Activated T-cell treated with anti-CD3 and anti-CD28 coated beads, Interleukin-2, amount 50 U/mL, for 24 hours (primary cell): ENCODE measurements at regions not wholly inside any gene's neighbourhood (a gene's known extent, or its start where the extent isn't known, plus 50 kb on each side); places are given as distances from the start of the nearest gene placed in this dataset.
"Not testable (repeated sequence)": the region's sequence is repeated elsewhere in the genome, so short reads cannot be mapped to it uniquely, and the experiment has no call there.

Source experiments
- DNase-seq: peaks from one replicate; pipeline ENCODE4 v3.0.0-alpha.2; 2020
- H3K27ac Mint-ChIP-seq: 2 replicates; pipeline ENCODE4 v1.8.0; 2020; ENCODE audit warnings: mild to moderate bottlenecking, mixed read lengths
- H3K27me3 Mint-ChIP-seq: 2 replicates; pipeline ENCODE4 v1.8.0; 2020; ENCODE audit warnings: mixed read lengths
- H3K36me3 Mint-ChIP-seq: 2 replicates; pipeline ENCODE4 v1.8.0; 2020; ENCODE audit warnings: low read depth, mixed read lengths
- H3K4me1 Mint-ChIP-seq: 2 replicates; pipeline ENCODE4 v1.8.0; 2020; ENCODE audit warnings: low read depth, mixed read lengths
- H3K4me3 Mint-ChIP-seq: 2 replicates; pipeline ENCODE4 v1.8.0; 2020; ENCODE audit warnings: mild to moderate bottlenecking, moderate library complexity, mixed read lengths
- H3K9me3 Mint-ChIP-seq: 2 replicates; pipeline ENCODE4 v1.8.0; 2020; ENCODE audit warnings: mixed read lengths

DNA sequence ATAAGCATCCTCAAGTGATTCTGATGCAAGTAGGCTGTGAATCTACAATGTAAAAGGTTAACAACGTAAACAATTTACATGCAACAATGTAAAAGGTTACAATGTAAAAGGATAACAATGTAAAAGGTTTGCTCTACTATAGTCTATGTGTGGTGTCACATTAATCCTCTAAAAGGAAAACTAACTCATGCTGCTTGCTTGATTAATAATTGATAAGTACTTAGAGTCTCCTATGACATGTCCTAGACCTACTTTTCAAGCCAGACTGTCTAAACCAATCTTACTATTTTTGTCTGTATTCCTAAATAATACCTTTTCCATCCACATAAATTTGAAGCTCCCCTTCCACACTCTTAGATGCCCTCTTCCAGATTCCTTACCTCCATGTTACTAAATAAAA lies 606.8 kb downstream of the LTN1 start:
- no peaks in the 10 kb centered on the region for H3K27me3 Mint-ChIP-seq
- no peak overlapping the region for H3K4me3 Mint-ChIP-seq
- no peak for DNase-seq
- H3K4me1 Mint-ChIP-seq: no peaks in the 10 kb centered on the region
- H3K36me3 Mint-ChIP-seq: no peaks in the 10 kb centered on the region
- H3K27ac Mint-ChIP-seq: no peak overlapping the region
- no peaks in the 10 kb centered on the region for H3K9me3 Mint-ChIP-seq

DNA sequence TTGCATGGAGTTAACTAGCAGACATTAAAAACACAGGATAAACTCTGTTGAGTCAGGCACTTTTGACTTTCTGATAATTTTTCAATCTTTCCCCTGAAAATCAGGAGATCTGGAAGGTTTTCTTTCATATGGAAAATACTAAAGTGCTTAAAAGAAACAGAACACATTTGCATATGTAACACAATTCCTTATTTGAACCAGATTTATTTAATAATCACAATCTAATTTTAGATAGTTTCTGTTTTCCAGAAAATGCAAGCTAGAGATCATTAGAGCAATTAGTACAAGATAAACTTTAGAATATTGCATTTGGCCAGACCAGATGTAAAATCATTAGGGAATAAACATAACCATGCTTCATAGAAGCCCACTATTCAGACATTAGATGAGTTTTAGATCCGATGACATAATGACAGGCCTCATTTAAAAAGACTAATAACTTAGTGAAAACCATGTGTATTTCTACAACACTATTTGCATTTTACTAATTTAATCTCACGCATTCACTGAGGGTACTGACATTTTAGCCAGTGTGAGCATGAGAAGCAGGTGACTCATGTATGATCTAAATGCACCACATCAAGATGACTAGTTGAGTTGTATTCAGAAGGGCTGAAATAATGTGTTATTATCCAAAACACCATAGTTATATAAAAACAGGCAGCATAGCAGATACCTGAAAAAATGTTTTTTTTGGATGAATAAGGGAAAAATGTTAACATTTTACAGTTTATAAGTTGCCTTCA lies 611.5 kb downstream of the LTN1 start:
- not testable (repeated sequence) for H3K9me3 Mint-ChIP-seq, H3K27ac Mint-ChIP-seq, DNase-seq, H3K4me3 Mint-ChIP-seq, H3K27me3 Mint-ChIP-seq, H3K4me1 Mint-ChIP-seq, H3K36me3 Mint-ChIP-seq

DNA sequence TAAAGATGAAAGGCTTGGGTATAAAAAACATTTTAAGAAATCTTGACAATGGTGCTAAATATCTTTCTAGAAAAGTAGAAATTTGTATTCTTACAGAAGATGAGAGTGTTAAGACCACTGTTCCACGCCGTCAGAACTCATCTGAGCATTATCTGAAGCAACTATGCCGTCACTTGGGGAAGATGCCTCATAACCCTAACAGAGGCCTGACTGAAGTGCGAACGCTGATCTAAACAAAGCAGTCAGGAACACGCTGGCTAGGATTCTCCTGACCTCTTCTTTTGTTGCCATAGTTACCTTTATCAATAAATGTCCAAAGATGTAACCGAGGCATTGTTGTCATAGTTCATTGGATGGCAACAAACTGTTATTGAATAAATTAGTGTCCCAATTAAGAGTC lies 612.4 kb downstream of the LTN1 start:
- Mint-ChIP-seq H3K27me3 (peaks cover 5% of the 10 kb centered on the region), H3K27ac (no peak overlapping the region), H3K4me3 (no peak overlapping the region), H3K36me3 (no peaks in the 10 kb centered on the region), H3K9me3 (peaks cover 4% of the 10 kb centered on the region), H3K4me1 (no peaks in the 10 kb centered on the region)
- DNase-seq: no peak

DNA sequence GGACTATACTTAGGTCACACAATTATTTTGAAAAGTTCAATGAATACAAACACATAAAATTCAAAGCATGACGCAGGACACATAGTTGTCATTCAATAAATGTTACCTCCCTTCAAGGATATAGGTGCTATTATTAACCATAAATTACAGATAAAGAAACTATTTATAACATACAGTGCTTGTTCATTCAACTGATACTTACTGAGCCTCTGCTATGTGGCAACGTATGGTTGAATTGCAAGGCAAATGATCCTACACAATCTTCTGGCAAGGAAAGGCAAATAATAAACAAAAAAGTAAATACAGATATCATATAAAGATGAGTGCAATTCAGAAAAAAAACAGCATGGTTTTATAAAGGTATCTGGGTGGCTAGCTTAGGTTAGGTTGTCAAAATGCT lies 614.7 kb downstream of the LTN1 start:
- H3K9me3 Mint-ChIP-seq: peaks cover 17% of the 10 kb centered on the region
- H3K27me3 Mint-ChIP-seq: peaks cover 5% of the 10 kb centered on the region
- H3K36me3 Mint-ChIP-seq: no peaks in the 10 kb centered on the region
- DNase-seq: no peak
- H3K27ac Mint-ChIP-seq: no peak overlapping the region
- H3K4me3 Mint-ChIP-seq: no peak overlapping the region
- no peaks in the 10 kb centered on the region for H3K4me1 Mint-ChIP-seq

DNA sequence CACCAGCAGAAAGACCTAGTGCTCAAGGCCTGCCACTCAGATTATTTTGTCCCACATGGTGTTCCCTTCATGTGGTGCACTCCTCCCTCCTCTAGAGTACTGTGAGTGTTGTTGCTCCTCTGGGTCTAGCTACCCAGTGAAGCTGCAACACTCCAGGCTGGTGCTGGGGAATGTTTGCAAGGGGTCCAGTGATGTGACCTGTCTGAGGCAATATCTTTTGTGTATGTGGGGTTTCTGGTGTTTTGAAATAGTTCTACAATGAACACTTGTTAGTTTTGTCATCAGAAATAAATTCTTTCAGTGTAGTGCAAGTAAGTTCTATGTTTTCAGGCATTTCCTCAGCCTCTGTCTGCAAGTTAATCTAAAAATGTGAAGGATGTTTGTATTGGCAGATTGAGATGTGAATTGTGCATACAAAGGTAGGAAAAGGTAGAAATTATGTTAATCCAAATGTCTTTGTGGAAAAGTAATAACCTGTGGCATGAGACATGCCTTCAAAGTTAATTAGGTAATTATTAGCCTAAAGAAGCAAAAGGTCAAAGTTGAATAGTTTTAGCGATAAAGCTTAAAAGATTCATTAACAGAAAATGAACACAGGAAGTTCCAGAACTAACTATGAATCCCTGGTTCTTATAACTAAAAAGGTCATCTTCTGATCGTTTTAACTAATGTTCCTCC lies 616.8 kb downstream of the LTN1 start:
- Mint-ChIP-seq H3K4me1 (no peaks in the 10 kb centered on the region), H3K4me3 (no peak overlapping the region), H3K27me3 (peaks cover 5% of the 10 kb centered on the region), H3K9me3 (peaks cover 26% of the 10 kb centered on the region), H3K36me3 (no peaks in the 10 kb centered on the region), H3K27ac (no peak overlapping the region)
- DNase-seq: no peak

DNA sequence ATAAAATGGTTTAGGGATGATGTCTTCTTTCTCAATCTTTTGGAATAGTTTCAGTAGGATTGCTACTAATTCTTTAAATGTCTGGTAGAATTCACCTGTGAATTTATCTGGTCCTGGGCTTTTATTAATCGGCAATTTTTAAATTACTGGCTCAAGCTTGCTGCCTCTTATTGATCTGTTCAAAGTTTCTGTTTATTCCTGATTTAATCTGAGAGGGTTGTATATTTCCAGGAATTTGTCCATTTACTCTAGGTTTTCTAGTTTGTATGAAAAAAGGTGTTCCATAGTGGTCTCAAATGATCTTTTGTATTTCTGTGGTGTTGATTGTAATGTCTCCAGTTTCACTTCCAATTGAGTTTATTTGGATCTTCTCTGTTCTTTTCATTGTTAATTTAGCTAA lies 617.8 kb downstream of the LTN1 start:
- Mint-ChIP-seq H3K27ac (no peak overlapping the region), H3K9me3 (peaks cover 26% of the 10 kb centered on the region), H3K27me3 (peaks cover 5% of the 10 kb centered on the region), H3K36me3 (no peaks in the 10 kb centered on the region), H3K4me1 (no peaks in the 10 kb centered on the region), H3K4me3 (no peak overlapping the region)
- no peak for DNase-seq

DNA sequence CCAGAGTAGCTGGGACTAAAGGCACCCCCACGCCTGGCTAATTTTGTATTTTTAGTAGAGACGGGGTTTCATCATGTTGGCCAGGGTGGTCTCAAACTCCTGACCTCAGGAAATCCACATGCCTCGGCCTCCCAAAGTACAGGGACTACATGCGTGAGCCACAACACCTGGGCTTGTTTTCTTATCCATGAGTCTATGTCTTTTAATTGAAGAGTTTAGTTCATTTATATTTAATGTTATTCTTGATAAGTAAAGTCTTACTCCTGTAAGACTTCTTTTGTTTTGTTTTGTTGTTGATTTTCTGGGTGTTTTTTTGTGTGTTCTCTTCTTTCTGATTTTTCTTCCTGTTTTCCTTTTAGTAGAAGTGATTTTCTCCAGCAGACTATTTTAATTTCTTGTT lies 621.0 kb downstream of the LTN1 start:
- H3K36me3 Mint-ChIP-seq: no peaks in the 10 kb centered on the region
- DNase-seq: no peak
- no peak overlapping the region for H3K4me3 Mint-ChIP-seq
- no peaks in the 10 kb centered on the region for H3K4me1 Mint-ChIP-seq
- H3K9me3 Mint-ChIP-seq: peaks cover 31% of the 10 kb centered on the region
- H3K27ac Mint-ChIP-seq: no peak overlapping the region
- peaks cover 5% of the 10 kb centered on the region for H3K27me3 Mint-ChIP-seq

DNA sequence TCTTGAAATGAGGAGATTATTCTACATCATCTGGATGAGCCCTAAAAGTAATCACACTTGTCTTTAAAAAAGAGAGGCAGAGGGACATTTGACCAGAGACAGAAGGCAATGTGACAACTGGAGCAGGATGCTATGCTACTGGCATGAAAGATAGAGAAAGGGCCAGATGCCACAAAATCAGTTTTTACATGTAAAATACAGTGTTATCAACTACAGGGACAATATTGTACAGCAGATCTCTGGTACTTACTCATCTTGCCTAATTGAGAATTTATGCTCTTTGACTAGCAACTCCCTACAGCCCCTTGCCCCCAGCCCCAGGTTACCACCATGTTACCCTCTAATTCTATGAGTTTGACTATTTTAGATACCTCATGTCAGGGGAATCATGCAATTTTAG lies 633.4 kb downstream of the LTN1 start:
- Mint-ChIP-seq H3K36me3 (no peaks in the 10 kb centered on the region), H3K4me3 (no peak overlapping the region), H3K4me1 (no peaks in the 10 kb centered on the region), H3K27ac (no peak overlapping the region), H3K9me3 (peaks cover 2% of the 10 kb centered on the region), H3K27me3 (no peaks in the 10 kb centered on the region)
- DNase-seq: no peak

DNA sequence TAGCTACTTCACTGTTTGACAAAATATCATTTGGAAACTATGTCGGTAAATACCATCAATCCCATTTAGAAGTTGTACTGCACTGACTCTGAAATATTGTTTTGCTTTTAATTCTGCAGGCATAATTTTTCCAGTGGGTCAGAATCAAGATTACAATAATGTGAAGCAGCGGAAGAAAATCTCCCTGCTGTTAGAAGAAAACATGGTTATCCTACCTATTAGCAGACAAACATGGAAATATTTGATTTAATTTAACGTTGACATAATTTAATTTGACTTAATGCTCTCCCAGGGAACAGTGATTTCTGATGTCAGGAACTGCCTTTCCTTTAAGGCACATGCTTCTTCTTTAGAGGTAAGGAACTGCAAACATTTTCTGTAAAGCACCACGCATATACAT lies 634.0 kb downstream of the LTN1 start:
- H3K27me3 Mint-ChIP-seq: no peaks in the 10 kb centered on the region

DNA sequence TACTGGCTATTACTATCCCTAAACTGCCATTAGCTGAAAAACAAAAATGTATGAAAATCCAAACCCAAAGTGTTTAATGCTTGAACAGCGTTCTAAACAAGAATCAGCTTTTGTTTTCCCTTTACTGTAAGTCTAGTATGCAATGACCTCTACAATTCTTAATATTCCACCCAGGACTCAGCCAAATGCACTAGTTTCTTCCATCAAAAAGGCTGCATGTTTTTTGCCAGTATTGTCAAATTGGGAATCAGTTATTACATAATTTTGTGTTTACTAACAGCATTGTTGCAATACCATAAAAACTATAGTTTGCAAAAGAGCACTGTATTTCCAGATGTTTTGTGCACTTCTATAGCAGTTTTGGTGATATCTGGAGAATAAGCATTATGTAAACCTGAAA lies 634.5 kb downstream of the LTN1 start:
- Mint-ChIP-seq H3K27ac (no peak overlapping the region), H3K36me3 (no peaks in the 10 kb centered on the region), H3K4me1 (no peaks in the 10 kb centered on the region), H3K4me3 (no peak overlapping the region), H3K9me3 (peaks cover 2% of the 10 kb centered on the region), H3K27me3 (no peaks in the 10 kb centered on the region)
- no peak for DNase-seq

More for the DNA sequence above, 634.0 kb downstream of the LTN1 start:
- Mint-ChIP-seq H3K9me3 (peaks cover 2% of the 10 kb centered on the region), H3K4me3 (no peak overlapping the region), H3K36me3 (no peaks in the 10 kb centered on the region), H3K27ac (no peak overlapping the region), H3K4me1 (no peaks in the 10 kb centered on the region)
- DNase-seq: no peak

DNA sequence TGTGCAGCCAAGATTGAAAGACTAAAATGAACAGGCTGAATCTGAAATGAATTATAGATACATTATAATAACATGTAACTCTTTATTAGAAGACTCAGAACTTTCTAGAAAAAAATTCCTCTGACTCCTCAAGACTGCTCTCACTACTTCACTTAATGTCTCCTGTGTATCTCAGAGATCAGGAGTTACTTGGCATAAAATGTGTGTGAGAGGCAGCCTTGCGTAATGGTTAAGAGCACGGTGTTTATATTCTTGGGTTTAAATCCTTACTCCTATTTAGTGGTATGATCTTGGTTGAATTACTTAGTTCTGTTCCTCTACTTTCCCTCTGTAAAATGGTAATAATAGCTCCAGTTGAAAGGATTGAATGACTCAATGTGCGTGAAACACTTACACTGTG lies 634.9 kb downstream of the LTN1 start:
- no peaks in the 10 kb centered on the region for H3K4me1 Mint-ChIP-seq
- no peak for DNase-seq
- H3K27me3 Mint-ChIP-seq: no peaks in the 10 kb centered on the region
- H3K4me3 Mint-ChIP-seq: no peak overlapping the region
- H3K27ac Mint-ChIP-seq: no peak overlapping the region
- H3K36me3 Mint-ChIP-seq: no peaks in the 10 kb centered on the region
- peaks cover 2% of the 10 kb centered on the region for H3K9me3 Mint-ChIP-seq

DNA sequence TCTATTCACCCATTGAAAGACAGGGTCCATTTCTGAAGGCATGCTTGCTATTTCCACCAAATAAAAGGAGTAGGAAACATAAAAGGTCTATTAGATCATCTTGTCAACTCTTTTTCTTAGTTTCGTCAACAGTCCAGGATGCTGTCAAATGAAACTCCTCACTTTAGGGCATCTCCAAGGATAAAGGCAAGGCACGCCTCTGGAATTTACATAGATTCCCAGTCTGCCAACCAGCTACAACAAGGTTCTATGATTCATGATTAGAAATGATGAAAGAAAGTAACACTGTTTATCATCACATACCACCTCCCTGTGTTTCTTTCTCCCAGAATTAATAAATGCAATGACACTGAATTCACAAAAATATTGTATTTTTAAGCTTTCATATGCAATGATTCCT lies 636.3 kb downstream of the LTN1 start:
- no peaks in the 10 kb centered on the region for H3K4me1 Mint-ChIP-seq
- H3K27ac Mint-ChIP-seq: no peak overlapping the region
- no peak for DNase-seq
- H3K9me3 Mint-ChIP-seq: peaks cover 2% of the 10 kb centered on the region
- no peak overlapping the region for H3K4me3 Mint-ChIP-seq
- no peaks in the 10 kb centered on the region for H3K36me3 Mint-ChIP-seq
- no peaks in the 10 kb centered on the region for H3K27me3 Mint-ChIP-seq

DNA sequence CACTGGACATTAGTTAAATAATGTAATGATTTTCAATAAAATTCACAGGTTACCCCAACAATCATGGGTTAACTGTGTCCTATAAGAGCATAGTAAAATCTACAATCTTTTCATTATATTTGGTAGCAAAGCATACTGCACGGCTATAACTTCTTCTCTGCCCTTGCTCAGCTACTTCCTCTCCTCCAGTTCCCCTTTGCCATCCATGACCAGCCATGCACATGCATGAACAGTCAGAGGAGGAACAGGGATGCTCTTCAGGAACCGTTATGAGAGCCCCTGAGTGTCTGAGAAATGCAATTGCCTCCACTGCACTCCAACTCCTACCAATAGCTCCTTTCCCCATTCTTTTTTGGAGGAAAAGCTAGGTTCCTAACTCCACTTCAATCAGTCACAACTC lies 646.7 kb downstream of the LTN1 start:
- no peaks in the 10 kb centered on the region for H3K4me1 Mint-ChIP-seq
- no peaks in the 10 kb centered on the region for H3K27me3 Mint-ChIP-seq
- no peak overlapping the region for H3K4me3 Mint-ChIP-seq
- no peaks in the 10 kb centered on the region for H3K36me3 Mint-ChIP-seq
- no peak for DNase-seq
- H3K9me3 Mint-ChIP-seq: no peaks in the 10 kb centered on the region
- no peak overlapping the region for H3K27ac Mint-ChIP-seq

DNA sequence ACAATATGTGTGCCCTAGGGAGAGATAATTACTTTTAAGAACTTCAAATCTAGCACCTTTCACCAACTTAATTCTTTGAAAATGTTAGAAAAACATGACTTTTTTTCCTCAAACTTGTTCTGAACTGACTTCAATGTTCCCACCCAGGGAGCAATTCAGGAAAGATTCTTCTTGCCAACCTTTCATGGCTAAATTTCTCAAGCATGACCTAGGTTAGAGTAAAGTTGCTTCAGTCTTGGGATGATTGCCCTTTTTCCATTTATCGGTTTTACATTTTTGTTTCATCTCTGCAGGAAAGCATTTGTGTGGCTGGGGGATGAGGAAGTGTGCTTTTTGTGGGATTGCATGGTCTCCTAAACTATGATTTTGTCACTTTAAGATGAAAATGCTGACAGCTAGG lies 647.7 kb downstream of the LTN1 start:
- H3K4me1 Mint-ChIP-seq: no peaks in the 10 kb centered on the region
- H3K36me3 Mint-ChIP-seq: no peaks in the 10 kb centered on the region
- H3K9me3 Mint-ChIP-seq: no peaks in the 10 kb centered on the region
- H3K27ac Mint-ChIP-seq: no peak overlapping the region
- H3K4me3 Mint-ChIP-seq: no peak overlapping the region
- H3K27me3 Mint-ChIP-seq: no peaks in the 10 kb centered on the region
- no peak for DNase-seq

DNA sequence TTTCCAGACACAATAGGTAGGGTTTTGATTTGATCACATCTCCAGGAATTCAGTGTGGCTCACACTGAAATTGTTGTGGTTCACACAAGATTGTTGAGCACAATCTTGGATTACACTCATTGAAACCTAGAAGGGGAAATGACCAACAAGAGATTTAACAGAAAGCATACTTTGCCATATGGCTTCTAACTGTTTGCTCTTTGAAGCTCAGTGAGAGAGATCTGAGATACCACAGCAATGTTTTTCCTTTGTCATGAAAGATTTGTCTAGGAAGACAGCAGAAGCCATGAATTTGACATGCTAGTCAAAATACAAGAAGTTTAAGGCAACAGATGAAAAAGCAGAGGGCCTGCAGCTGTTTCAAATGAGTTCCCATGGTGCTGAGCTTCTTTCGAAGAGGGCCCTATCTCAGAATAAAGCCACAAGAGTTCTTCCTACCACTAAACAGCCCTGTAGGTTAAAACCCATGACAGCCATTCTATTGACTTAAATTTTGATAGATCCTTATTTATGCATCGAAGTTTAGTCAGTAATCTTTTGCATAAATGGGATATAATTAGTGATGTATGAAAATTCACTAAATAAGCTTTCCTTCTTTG lies 650.4 kb downstream of the LTN1 start:
- Mint-ChIP-seq H3K36me3 (no peaks in the 10 kb centered on the region), H3K9me3 (no peaks in the 10 kb centered on the region), H3K4me1 (no peaks in the 10 kb centered on the region), H3K4me3 (no peak overlapping the region), H3K27ac (no peak overlapping the region), H3K27me3 (no peaks in the 10 kb centered on the region)
- DNase-seq: no peak
